ENCODE measurements at regions not wholly inside any gene's neighbourhood (a gene's known extent, or its start where the extent isn't known, plus 50 kb on each side); places are given as distances from the start of the nearest gene placed in this dataset.
"Not testable (repeated sequence)": the region's sequence is repeated elsewhere in the genome, so short reads cannot be mapped to it uniquely, and the experiment has no call there.

GRCh38 chr13:54440853-54441400, 1412.3 kb downstream of the OLFM4 start:
- H3K9me3 ChIP-seq (ENCODE audit: insufficient read depth in 2 of 2, low read depth in 1 of 2, low read length in 1 of 2); H3K14ac ChIP-seq (ENCODE audit: insufficient read length); H4K8ac ChIP-seq (ENCODE audit: extremely low read depth, insufficient read depth, low read length); H2BK120ac ChIP-seq (replicated peaks; ENCODE audit: low read depth, low read length); DNase-seq (ENCODE audit: low read depth in 1 of 2, low spot score in 2 of 2); FAIRE-seq; H3K27ac ChIP-seq (ENCODE audit: low read depth, low read length); H2BK20ac ChIP-seq (ENCODE audit: low read length); H4K20me1 ChIP-seq (replicated peaks in 1 of 2; ENCODE audit: control insufficient read depth in 1 of 2, insufficient read depth in 2 of 2, low read length in 2 of 2); H4K91ac ChIP-seq (replicated peaks; ENCODE audit: insufficient read length, low read length); POLR2A ChIA-PET (ENCODE audit: partially characterized antibody); H3K36me3 ChIP-seq (ENCODE audit: control insufficient read depth in 2 of 4, insufficient read depth in 4 of 4, low read length in 3 of 4); H3K27me3 ChIP-seq (replicated peaks in 1 of 4; ENCODE audit: control insufficient read depth in 3 of 4, extremely low read depth in 1 of 4, insufficient read depth in 3 of 4, low read length in 3 of 4); H3K23me2 ChIP-seq (ENCODE audit: low read depth, low read length); CTCF ChIA-PET (ENCODE audit: partially characterized antibody); H3K4me2 ChIP-seq (ENCODE audit: insufficient read depth in 1 of 2, low read depth in 2 of 2, low read length in 2 of 2); H3K4ac ChIP-seq (replicated peaks; ENCODE audit: insufficient read length, low read depth, low read length); H3K79me2 ChIP-seq (ENCODE audit: control insufficient read depth in 1 of 2, insufficient read depth in 2 of 2, low read length in 2 of 2); H2BK12ac ChIP-seq (ENCODE audit: low read depth, low read length); H4K5ac ChIP-seq (ENCODE audit: insufficient read length, low read depth, low read length); H2AK5ac ChIP-seq (ENCODE audit: low read depth, low read length); H2BK5ac ChIP-seq (ENCODE audit: low read depth, low read length); H3K4me3 ChIP-seq (ENCODE audit: extremely low read depth in 1 of 4, insufficient read depth in 2 of 4, low read depth in 3 of 4, low read length in 4 of 4); H3K9ac ChIP-seq (replicated peaks in 1 of 4; ENCODE audit: extremely low read depth in 1 of 4, low read depth in 3 of 4, low read length in 3 of 4); H3K18ac ChIP-seq (ENCODE audit: extremely low read depth, low read length); H2BK15ac ChIP-seq (ENCODE audit: low read length); H3K79me1 ChIP-seq (ENCODE audit: low read depth, low read length); H3K23ac ChIP-seq (ENCODE audit: insufficient read length); H2AFZ ChIP-seq (ENCODE audit: low read length); H3K56ac ChIP-seq (replicated peaks; ENCODE audit: insufficient read length, low read depth, low read length); H3K4me1 ChIP-seq (replicated peaks in 1 of 4; ENCODE audit: control insufficient read depth in 3 of 4, insufficient read depth in 4 of 4, low read length in 3 of 4): not testable (repeated sequence)
- WGBS, 2 experiments (ENCODE audit: extremely low coverage in 1 of 2, insufficient coverage in 1 of 2, insufficient read length in 1 of 2, insufficient replicate concordance in 2 of 2, low coverage in 1 of 2, low lambda C conversion rate in 2 of 2, missing lambda C conversion rate in 1 of 2) = 94% methylated on average over 26 of the region's 27 CpGs; no CpG with 5 or more reads in 1 of the 2 experiments

Data from H1 (cell line).